Thoracic aorta (tissue), 2 donors: ENCODE measurements at regions not wholly inside any gene's neighbourhood (a gene's known extent, or its start where the extent isn't known, plus 50 kb on each side); places are given as distances from the start of the nearest gene placed in this dataset.

Experiments
- ATAC-seq: fragments of 150-250 bp; one replicate; pipeline ENCODE4 v1.8.0; 2017; ENCODE audit warnings: low read depth; ENCODE audit not compliant: insufficient number of reproducible peaks, low FRiP score
- DNase-seq: peaks from one replicate; pipeline ENCODE4 v3.0.0-alpha.2; 2020; ENCODE audit warnings: low spot score
- H3K27ac ChIP-seq, 2 donors: fragments of 200-600 bp; sonication (generic); 1 replicate in 1 of 2; 2 replicates in 1 of 2; pipeline ENCODE4 v1.5.1; 2016; ENCODE audit warnings: mild to moderate bottlenecking in 2 of 2, moderate library complexity in 2 of 2
- H3K27me3 ChIP-seq: fragments of 200-600 bp; sonication (generic); replicated peaks from 2 replicates; pipeline ENCODE4 v1.6.0; 2016; ENCODE audit warnings: mild to moderate bottlenecking; ENCODE audit not compliant: insufficient read depth
- H3K36me3 ChIP-seq: fragments of 200-600 bp; sonication (generic); one replicate; pipeline ENCODE4 v1.5.1; 2016
- H3K4me1 ChIP-seq, 2 donors: fragments of 200-600 bp; sonication (generic); 1 replicate in 1 of 2; 2 replicates in 1 of 2; pipeline versions ENCODE4 v1.5.1 to v1.6.0; 2016; ENCODE audit warnings: low read depth in 2 of 2, mild to moderate bottlenecking in 1 of 2; ENCODE audit not compliant: control insufficient read depth in 1 of 2
- H3K4me3 ChIP-seq: fragments of 200-600 bp; sonication (generic); 2 replicates; pipeline ENCODE4 v1.5.1; 2016; ENCODE audit warnings: mild to moderate bottlenecking
- H3K9me3 ChIP-seq: fragments of 200-600 bp; sonication (generic); 2 replicates; pipeline ENCODE4 v1.5.1; 2016
- CTCF ChIP-seq: fragments of 200-600 bp; sonication (generic); IDR thresholded peaks from one replicate; pipeline ENCODE4 v1.5.1; 2019; ENCODE audit warnings: antibody characterized with exemption

GRCh38 chr1:244256086-244256676 lies 195.5 kb downstream of the ADSS2 start:
- DNase-seq (no peak), ATAC-seq (no peak)
- Histone ChIP-seq H3K36me3 (no peaks in the 10 kb centered on the region), H3K27ac (no peak overlapping the region), H3K27me3 (no peaks in the 10 kb centered on the region), H3K4me3 (no peak overlapping the region), H3K4me1 (no peaks in the 10 kb centered on the region), H3K9me3 (no peaks in the 10 kb centered on the region)
- TF ChIP-seq CTCF, result no peak

GRCh38 chr1:244264163-244264562 lies 187.5 kb downstream of the ADSS2 start:
- ATAC-seq (no peak), DNase-seq (no peak)
- H3K27ac ChIP-seq, result no peak overlapping the region
- no peak for TF ChIP-seq CTCF
- no peaks in the 10 kb centered on the region for H3K27me3 ChIP-seq
- H3K9me3 ChIP-seq, result no peaks in the 10 kb centered on the region
- no peaks in the 10 kb centered on the region for H3K4me1 ChIP-seq
- no peak overlapping the region for H3K4me3 ChIP-seq
- no peaks in the 10 kb centered on the region for H3K36me3 ChIP-seq

GRCh38 chr1:244265507-244265906 lies 186.2 kb downstream of the ADSS2 start:
- Histone ChIP-seq H3K27ac (no peak overlapping the region), H3K9me3 (no peaks in the 10 kb centered on the region), H3K4me1 (no peaks in the 10 kb centered on the region), H3K4me3 (no peak overlapping the region), H3K27me3 (no peaks in the 10 kb centered on the region), H3K36me3 (no peaks in the 10 kb centered on the region)
- DNase-seq (no peak), ATAC-seq (no peak)
- TF ChIP-seq CTCF, result no peak

GRCh38 chr1:244269169-244269568 lies 182.5 kb downstream of the ADSS2 start:
- Histone ChIP-seq H3K9me3 (no peaks in the 10 kb centered on the region), H3K36me3 (no peaks in the 10 kb centered on the region), H3K27ac (no peak overlapping the region), H3K4me1 (peaks cover 7 to 16% of the 10 kb centered on the region in 2 donors), H3K27me3 (no peaks in the 10 kb centered on the region), H3K4me3 (no peak overlapping the region)
- no peak for TF ChIP-seq CTCF
- no peak for ATAC-seq
- DNase-seq, result no peak

- DNase-seq, result no peak
- no peak overlapping the region for H3K4me3 ChIP-seq
- no peak for TF ChIP-seq CTCF
These were observed 180.7 kb downstream of the ADSS2 start for GRCh38 chr1:244271004-244271403.

More at GRCh38 chr1:244271004-244271403, 180.7 kb downstream of the ADSS2 start:
- Histone ChIP-seq H3K27me3 (no peaks in the 10 kb centered on the region), H3K36me3 (no peaks in the 10 kb centered on the region), H3K9me3 (no peaks in the 10 kb centered on the region), H3K4me1 (peaks cover 7 to 16% of the 10 kb centered on the region in 2 donors), H3K27ac (no peak overlapping the region)
- no peak for ATAC-seq
